H1 (cell line): ENCODE measurements at regions not wholly inside any gene's neighbourhood (a gene's known extent, or its start where the extent isn't known, plus 50 kb on each side); places are given as distances from the start of the nearest gene placed in this dataset.

Experiments
- CTCF ChIA-PET: fragments of 300-600 bp; sonication (Branson Sonifier 250); formaldehyde crosslinking; loops from one replicate; lab custom pipeline; 2021; ENCODE audit not compliant: partially characterized antibody; lab: Charles Lee
- POLR2A ChIA-PET: fragments of 300-600 bp; sonication (Branson Sonifier 250); formaldehyde crosslinking; loops from one replicate; lab custom pipeline; 2021; ENCODE audit warnings: inconsistent platforms; ENCODE audit not compliant: partially characterized antibody; lab: Charles Lee
- DNase-seq, 2 experiments: peaks; one replicate each; pipeline versions ENCODE4 v3.0.0 to v3.0.0-alpha.2; 2010 to 2022; ENCODE audit warnings: low spot score in 2 of 2, low read depth in 1 of 2, mixed read lengths in 1 of 2
- FAIRE-seq: peaks from 2 replicates; lab custom pipeline; 2011; peaks lifted over from hg19 to GRCh38; lab: Jason Lieb, UNC
- H2AFZ ChIP-seq: 2 replicates; pipeline ENCODE4 v1.8.1; 2012; ENCODE audit warnings: low read length, inconsistent platforms
- H2AK5ac ChIP-seq: 2 replicates; pipeline ENCODE4 v1.6.1; 2013; ENCODE audit warnings: low read depth, low read length
- H2BK120ac ChIP-seq: replicated peaks from 2 replicates; pipeline ENCODE3; 2013; ENCODE audit warnings: low read depth, low read length, inconsistent platforms
- H2BK12ac ChIP-seq: 2 replicates; pipeline ENCODE4 v1.6.1; 2013; ENCODE audit warnings: low read depth, low read length
- H2BK15ac ChIP-seq: 2 replicates; pipeline ENCODE4 v1.6.1; 2013; ENCODE audit warnings: low read length
- H2BK20ac ChIP-seq: 2 replicates; pipeline ENCODE4 v1.6.1; 2013; ENCODE audit warnings: low read length
- H2BK5ac ChIP-seq: 2 replicates; pipeline ENCODE4 v1.6.1; 2013; ENCODE audit warnings: low read depth, low read length
- H3K14ac ChIP-seq: 2 replicates; pipeline ENCODE4 v1.6.1; 2013; ENCODE audit warnings: inconsistent platforms; ENCODE audit not compliant: insufficient read length
- H3K18ac ChIP-seq: 2 replicates; pipeline ENCODE4 v1.6.1; 2013; ENCODE audit warnings: low read length; ENCODE audit errors: extremely low read depth
- H3K23ac ChIP-seq: 2 replicates; pipeline ENCODE4 v1.6.1; 2013; ENCODE audit warnings: inconsistent platforms; ENCODE audit not compliant: insufficient read length
- H3K23me2 ChIP-seq: 2 replicates; pipeline ENCODE4 v1.6.1; 2013; ENCODE audit warnings: low read depth, low read length
- H3K27ac ChIP-seq: 2 replicates; pipeline ENCODE4 v1.6.1; 2011; ENCODE audit warnings: low read depth, low read length, inconsistent platforms
- H3K27me3 ChIP-seq, 4 experiments: replicated peaks in 1 of 4; 1 replicate in 1 of 4; 2 replicates in 3 of 4; pipeline versions ENCODE4 v1.6.1 to v1.8.1; 2011 to 2013; ENCODE audit warnings: low read length in 3 of 4, mild to moderate bottlenecking in 3 of 4, inconsistent platforms in 2 of 4, mixed read lengths in 2 of 4, moderate library complexity in 1 of 4; ENCODE audit not compliant: control insufficient read depth in 3 of 4, insufficient read depth in 3 of 4; ENCODE audit errors: extremely low read depth in 1 of 4
- H3K36me3 ChIP-seq, 4 experiments: 2 replicates each; pipeline versions ENCODE4 v1.6.1 to v1.8.1; 2011 to 2013; ENCODE audit warnings: mild to moderate bottlenecking in 4 of 4, low read length in 3 of 4, moderate library complexity in 2 of 4, control low read depth in 1 of 4, inconsistent platforms in 1 of 4; ENCODE audit not compliant: insufficient read depth in 4 of 4, control insufficient read depth in 2 of 4
- H3K4ac ChIP-seq: replicated peaks from 2 replicates; pipeline ENCODE3; 2013; ENCODE audit warnings: low read length, low read depth, mixed read lengths, inconsistent platforms; ENCODE audit not compliant: insufficient read length
- H3K4me1 ChIP-seq, 4 experiments: replicated peaks in 1 of 4; 1 replicate in 1 of 4; 2 replicates in 3 of 4; pipeline versions ENCODE4 v1.6.1 to v1.8.1; 2011 to 2013; ENCODE audit warnings: low read length in 3 of 4, inconsistent platforms in 2 of 4, mixed read lengths in 1 of 4; ENCODE audit not compliant: insufficient read depth in 4 of 4, control insufficient read depth in 3 of 4
- H3K4me2 ChIP-seq, 2 experiments: 2 replicates each; pipeline versions ENCODE4 v1.6.1 to v1.8.1; 2011 to 2013; ENCODE audit warnings: low read depth in 2 of 2, low read length in 2 of 2, control low read depth in 1 of 2, inconsistent platforms in 1 of 2, mild to moderate bottlenecking in 1 of 2; ENCODE audit not compliant: insufficient read depth in 1 of 2
- H3K4me3 ChIP-seq, 4 experiments: fragments of 200-600, 300-600 bp in 1 of 4; sonication (generic), shearing (Covaris generic), sonication (Bioruptor Twin) in 1 of 4; 2 replicates each; pipeline versions ENCODE4 v1.5.1 to v1.8.1; 2011 to 2016; ENCODE audit warnings: low read length in 4 of 4, low read depth in 3 of 4, control low read depth in 2 of 4, inconsistent platforms in 2 of 4, mild to moderate bottlenecking in 2 of 4, mixed read lengths in 1 of 4, moderate library complexity in 1 of 4; ENCODE audit not compliant: insufficient read depth in 2 of 4; ENCODE audit errors: extremely low read depth in 1 of 4
- H3K56ac ChIP-seq: replicated peaks from 2 replicates; pipeline ENCODE3; 2013; ENCODE audit warnings: low read depth, mild to moderate bottlenecking, mixed read lengths, low read length, inconsistent platforms; ENCODE audit not compliant: insufficient read length
- H3K79me1 ChIP-seq: 2 replicates; pipeline ENCODE4 v1.6.1; 2013; ENCODE audit warnings: low read depth, low read length, control low read depth
- H3K79me2 ChIP-seq, 2 experiments: 2 replicates each; pipeline versions ENCODE4 v1.6.1 to v1.8.1; 2012 to 2013; ENCODE audit warnings: low read length in 2 of 2, mild to moderate bottlenecking in 2 of 2, inconsistent platforms in 1 of 2; ENCODE audit not compliant: insufficient read depth in 2 of 2, control insufficient read depth in 1 of 2
- H3K9ac ChIP-seq, 4 experiments: replicated peaks in 1 of 4; 1 replicate in 1 of 4; 2 replicates in 3 of 4; pipeline versions ENCODE4 v1.6.1 to v1.8.1; 2011 to 2013; ENCODE audit warnings: low read depth in 3 of 4, low read length in 3 of 4, control low read depth in 2 of 4, mild to moderate bottlenecking in 2 of 4, moderate library complexity in 2 of 4, inconsistent platforms in 1 of 4; ENCODE audit errors: extremely low read depth in 1 of 4
- H3K9me3 ChIP-seq, 2 experiments: 2 replicates each; pipeline versions ENCODE4 v1.6.1 to v1.8.1; 2012 to 2013; ENCODE audit warnings: mild to moderate bottlenecking in 2 of 2, moderate library complexity in 2 of 2, control low read depth in 1 of 2, inconsistent platforms in 1 of 2, low read depth in 1 of 2, low read length in 1 of 2, mixed read lengths in 1 of 2; ENCODE audit not compliant: insufficient read depth in 2 of 2
- H4K20me1 ChIP-seq, 2 experiments: replicated peaks in 1 of 2; 2 replicates each; pipeline versions ENCODE3 to v1.8.1; 2011 to 2013; ENCODE audit warnings: inconsistent platforms in 2 of 2, low read length in 2 of 2, mild to moderate bottlenecking in 1 of 2; ENCODE audit not compliant: insufficient read depth in 2 of 2, control insufficient read depth in 1 of 2
- H4K5ac ChIP-seq: 2 replicates; pipeline ENCODE4 v1.6.1; 2013; ENCODE audit warnings: low read length, low read depth, mixed read lengths, inconsistent platforms; ENCODE audit not compliant: insufficient read length
- H4K8ac ChIP-seq: 2 replicates; pipeline ENCODE4 v1.8.0; 2013; ENCODE audit warnings: mild to moderate bottlenecking, moderate library complexity, low read length, inconsistent platforms; ENCODE audit not compliant: insufficient read depth; ENCODE audit errors: extremely low read depth
- H4K91ac ChIP-seq: replicated peaks from 2 replicates; pipeline ENCODE3; 2013; ENCODE audit warnings: low read length, mixed read lengths, inconsistent platforms; ENCODE audit not compliant: insufficient read length
- ATF2 ChIP-seq: IDR thresholded peaks from 2 replicates; pipeline ENCODE4 v1.6.1; 2012; ENCODE audit warnings: low read length, inconsistent platforms
- ATF3 ChIP-seq: IDR thresholded peaks from 2 replicates; pipeline ENCODE4 v1.6.1; 2011; ENCODE audit warnings: low read depth, mild to moderate bottlenecking, low read length; ENCODE audit not compliant: insufficient read depth
- BACH1 ChIP-seq: IDR thresholded peaks from 2 replicates; pipeline ENCODE4 v1.6.1; 2012; ENCODE audit warnings: low read length, improper control_type of control experiment
- CREB1 ChIP-seq: IDR thresholded peaks from 2 replicates; pipeline ENCODE4 v1.6.1; 2012; ENCODE audit warnings: inconsistent platforms
- JUND ChIP-seq: IDR thresholded peaks from 2 replicates; pipeline ENCODE4 v1.6.1; 2011; ENCODE audit warnings: mild to moderate bottlenecking, improper control_type of control experiment, low read length
- MAFK ChIP-seq: IDR thresholded peaks from 2 replicates; pipeline ENCODE4 v1.6.1; 2012; ENCODE audit warnings: low read depth, mild to moderate bottlenecking, improper control_type of control experiment, low read length
- POLR2AphosphoS5 ChIP-seq: IDR thresholded peaks from 2 replicates; pipeline ENCODE4 v1.6.1; 2011; ENCODE audit warnings: low read depth, low read length
- SP2 ChIP-seq: IDR thresholded peaks from 2 replicates; pipeline ENCODE4 v1.6.1; 2012; ENCODE audit warnings: mild to moderate bottlenecking, low read length, inconsistent platforms
- TCF12 ChIP-seq: IDR thresholded peaks from 2 replicates; pipeline ENCODE4 v1.6.1; 2011; ENCODE audit warnings: low read depth, mild to moderate bottlenecking, low read length
- WGBS, 2 experiments: shearing (Covaris generic) in 1 of 2; methylation state at CpG; one replicate each; pipeline versions ENCODE4 v1.1.6 to v1.1.7; 2013 to 2015; ENCODE audit warnings: low lambda C conversion rate in 2 of 2, mixed read lengths in 2 of 2, inconsistent platforms in 1 of 2, low coverage in 1 of 2, missing lambda C conversion rate in 1 of 2; ENCODE audit not compliant: insufficient replicate concordance in 2 of 2, insufficient coverage in 1 of 2, insufficient read length in 1 of 2; ENCODE audit errors: extremely low coverage in 1 of 2, missing lambda C conversion rate in 1 of 2; 5-methylcytosine and 5-hydroxymethylcytosine counted together
- TF ChIP-seq, protein P1 (sequence below), 3 experiments: IDR thresholded peaks; 1 replicate in 2 of 3; 2 replicates in 1 of 3; pipeline versions ENCODE4 v1.5.1 to v1.6.1; 2011; ENCODE audit warnings: low read length in 3 of 3, mild to moderate bottlenecking in 3 of 3, inconsistent platforms in 2 of 3, low read depth in 1 of 3, moderate library complexity in 1 of 3; ENCODE audit not compliant: insufficient read depth in 1 of 3; ENCODE audit errors: control extremely low read depth in 1 of 3

DNA sequence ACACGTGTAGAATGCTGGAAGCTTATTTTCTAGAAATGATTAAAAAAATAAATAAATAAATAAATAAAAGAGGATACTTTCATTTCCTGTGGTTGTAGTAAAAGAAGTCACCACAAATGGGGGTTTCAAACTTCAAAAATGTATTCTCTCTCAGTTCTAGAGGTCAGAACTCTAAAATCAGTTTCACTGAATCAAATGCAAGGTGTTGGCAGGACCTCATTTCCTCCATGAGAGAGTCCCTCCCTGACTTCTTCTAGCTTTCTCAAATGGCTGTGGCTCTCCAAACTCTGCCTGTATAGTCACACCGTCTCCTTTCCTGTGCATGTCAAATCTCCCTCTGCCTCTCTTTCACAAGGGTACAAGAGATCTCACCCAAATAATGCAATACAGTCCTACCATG is 312.6 kb upstream of the CXADR start:
- Histone ChIP-seq H3K27ac (no peak overlapping the region), H2AK5ac (no peak overlapping the region), H3K79me1 (no peaks in the 10 kb centered on the region), H3K23ac (no peak overlapping the region), H3K27me3 (no peaks in the 10 kb centered on the region), H2BK20ac (no peak overlapping the region), H3K14ac (no peak overlapping the region), H4K91ac (no peak overlapping the region), H2AFZ (no peak overlapping the region), H3K23me2 (no peaks in the 10 kb centered on the region), H3K79me2 (no peaks in the 10 kb centered on the region), H3K9me3 (no peaks in the 10 kb centered on the region), H3K4me3 (no peak overlapping the region), H4K20me1 (no peaks in the 10 kb centered on the region), H2BK15ac (no peak overlapping the region), H4K5ac (no peak overlapping the region), H3K4me2 (no peak overlapping the region), H2BK120ac (no peak overlapping the region), H3K18ac (no peak overlapping the region), H2BK5ac (no peak overlapping the region), H3K9ac (no peak overlapping the region), H2BK12ac (no peak overlapping the region), H3K56ac (no peak overlapping the region), H3K36me3 (no peaks in the 10 kb centered on the region), H4K8ac (no peak overlapping the region), H3K4ac (no peak overlapping the region), H3K4me1 (no peaks in the 10 kb centered on the region)
- CTCF ChIA-PET: no interaction called here
- POLR2A ChIA-PET: no interaction called here
- WGBS, 2 experiments: 78% methylated on average over 2 of the region's 2 CpGs; no CpG with 5 or more reads in 1 of the 2 experiments
- FAIRE-seq (no peak), DNase-seq (no peak)
- TF ChIP-seq JUND (no peak), MAFK (no peak), ATF3 (no peak), POLR2AphosphoS5 (no peak), CREB1 (no peak), ATF2 (no peak), SP2 (no peak), TCF12 (no peak), BACH1 (no peak)
- TF ChIP-seq, protein P1, sequence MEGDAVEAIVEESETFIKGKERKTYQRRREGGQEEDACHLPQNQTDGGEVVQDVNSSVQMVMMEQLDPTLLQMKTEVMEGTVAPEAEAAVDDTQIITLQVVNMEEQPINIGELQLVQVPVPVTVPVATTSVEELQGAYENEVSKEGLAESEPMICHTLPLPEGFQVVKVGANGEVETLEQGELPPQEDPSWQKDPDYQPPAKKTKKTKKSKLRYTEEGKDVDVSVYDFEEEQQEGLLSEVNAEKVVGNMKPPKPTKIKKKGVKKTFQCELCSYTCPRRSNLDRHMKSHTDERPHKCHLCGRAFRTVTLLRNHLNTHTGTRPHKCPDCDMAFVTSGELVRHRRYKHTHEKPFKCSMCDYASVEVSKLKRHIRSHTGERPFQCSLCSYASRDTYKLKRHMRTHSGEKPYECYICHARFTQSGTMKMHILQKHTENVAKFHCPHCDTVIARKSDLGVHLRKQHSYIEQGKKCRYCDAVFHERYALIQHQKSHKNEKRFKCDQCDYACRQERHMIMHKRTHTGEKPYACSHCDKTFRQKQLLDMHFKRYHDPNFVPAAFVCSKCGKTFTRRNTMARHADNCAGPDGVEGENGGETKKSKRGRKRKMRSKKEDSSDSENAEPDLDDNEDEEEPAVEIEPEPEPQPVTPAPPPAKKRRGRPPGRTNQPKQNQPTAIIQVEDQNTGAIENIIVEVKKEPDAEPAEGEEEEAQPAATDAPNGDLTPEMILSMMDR (IDR thresholded peaks at IDR 0.05; ENCODE audit: control extremely low read depth in 1 of 3, insufficient read depth in 1 of 3, low read depth in 1 of 3, low read length in 3 of 3): no peak
